AG04449 (cell line): ENCODE measurements at regions not wholly inside any gene's neighbourhood (a gene's known extent, or its start where the extent isn't known, plus 50 kb on each side); places are given as distances from the start of the nearest gene placed in this dataset.

Experiments used
- CTCF ChIA-PET: fragments of 350-600 bp; formaldehyde crosslinking; extraction: SDS; loops from one replicate; lab custom pipeline; 2021; ENCODE audit warnings: antibody characterized with exemption; lab: Yijun Ruan, JAX
- POLR2A ChIA-PET: fragments of 400-600, 350-600 bp; formaldehyde crosslinking; extraction: SDS; loops from one replicate; lab custom pipeline; 2020; ENCODE audit warnings: antibody characterized with exemption, inconsistent platforms; lab: Yijun Ruan, JAX
- DNase-seq: peaks from one replicate; pipeline ENCODE4 v3.0.0-alpha.2; 2010; ENCODE audit warnings: low read depth, low spot score
- H3K4me3 ChIP-seq: 2 replicates; pipeline ENCODE4 v1.5.1; 2011; ENCODE audit warnings: low read depth, mild to moderate bottlenecking, control low read depth, low read length
- TF ChIP-seq, protein P1 (sequence below): IDR thresholded peaks from one replicate; pipeline ENCODE4 v1.5.1; 2011; ENCODE audit warnings: mild to moderate bottlenecking, moderate library complexity, low read length, control low read depth, inconsistent platforms; ENCODE audit not compliant: insufficient read depth; ENCODE audit errors: missing control alignments

DNA sequence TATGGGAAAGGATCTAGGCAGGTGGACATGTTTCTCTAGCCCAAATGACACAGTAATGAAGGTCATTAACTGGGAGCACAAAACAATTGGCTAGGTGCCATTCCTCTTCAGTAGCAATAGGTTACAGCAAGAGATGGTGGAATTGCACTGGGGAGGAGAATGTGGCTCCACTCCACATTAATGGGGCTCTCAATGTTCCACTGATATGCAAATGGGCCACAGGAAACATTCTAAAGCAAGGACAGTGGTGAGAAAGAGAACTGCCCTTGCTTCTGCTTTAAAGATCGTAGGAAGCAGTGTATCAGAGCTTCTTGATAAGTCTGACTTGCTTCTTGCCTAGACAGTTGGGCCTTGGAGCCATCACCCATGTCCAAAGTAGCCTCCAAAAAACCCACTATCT is 271.4 kb upstream of the PPP2R3A start:
- no peak overlapping the region for H3K4me3 ChIP-seq
- TF ChIP-seq, protein P1, sequence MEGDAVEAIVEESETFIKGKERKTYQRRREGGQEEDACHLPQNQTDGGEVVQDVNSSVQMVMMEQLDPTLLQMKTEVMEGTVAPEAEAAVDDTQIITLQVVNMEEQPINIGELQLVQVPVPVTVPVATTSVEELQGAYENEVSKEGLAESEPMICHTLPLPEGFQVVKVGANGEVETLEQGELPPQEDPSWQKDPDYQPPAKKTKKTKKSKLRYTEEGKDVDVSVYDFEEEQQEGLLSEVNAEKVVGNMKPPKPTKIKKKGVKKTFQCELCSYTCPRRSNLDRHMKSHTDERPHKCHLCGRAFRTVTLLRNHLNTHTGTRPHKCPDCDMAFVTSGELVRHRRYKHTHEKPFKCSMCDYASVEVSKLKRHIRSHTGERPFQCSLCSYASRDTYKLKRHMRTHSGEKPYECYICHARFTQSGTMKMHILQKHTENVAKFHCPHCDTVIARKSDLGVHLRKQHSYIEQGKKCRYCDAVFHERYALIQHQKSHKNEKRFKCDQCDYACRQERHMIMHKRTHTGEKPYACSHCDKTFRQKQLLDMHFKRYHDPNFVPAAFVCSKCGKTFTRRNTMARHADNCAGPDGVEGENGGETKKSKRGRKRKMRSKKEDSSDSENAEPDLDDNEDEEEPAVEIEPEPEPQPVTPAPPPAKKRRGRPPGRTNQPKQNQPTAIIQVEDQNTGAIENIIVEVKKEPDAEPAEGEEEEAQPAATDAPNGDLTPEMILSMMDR: no peak
- CTCF ChIA-PET: no interaction called here
- POLR2A ChIA-PET: no interaction called here
- DNase-seq: no peak

DNA sequence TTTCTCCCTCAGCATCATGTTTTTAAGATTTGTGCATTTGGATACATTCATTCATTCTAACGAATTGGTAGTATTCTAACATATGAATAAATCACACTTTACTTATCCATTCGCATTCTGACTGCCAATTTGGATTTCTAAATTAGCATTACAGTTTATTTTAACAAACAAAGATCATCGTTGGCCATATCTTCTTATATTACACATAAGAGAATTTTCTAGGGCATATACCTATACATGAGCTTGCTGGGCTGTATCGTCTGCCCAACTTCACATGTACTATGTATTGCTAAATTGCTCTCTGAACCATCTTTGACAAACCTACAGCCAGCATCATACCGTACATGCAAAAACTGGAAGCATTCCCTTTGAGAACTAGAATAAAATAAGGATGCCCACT is 265.8 kb upstream of the PPP2R3A start:
- DNase-seq: no peak
- ChIA-PET CTCF (no interaction called here), POLR2A (no interaction called here)
- TF ChIP-seq, protein P1: no peak
- H3K4me3 ChIP-seq: no peak overlapping the region

DNA sequence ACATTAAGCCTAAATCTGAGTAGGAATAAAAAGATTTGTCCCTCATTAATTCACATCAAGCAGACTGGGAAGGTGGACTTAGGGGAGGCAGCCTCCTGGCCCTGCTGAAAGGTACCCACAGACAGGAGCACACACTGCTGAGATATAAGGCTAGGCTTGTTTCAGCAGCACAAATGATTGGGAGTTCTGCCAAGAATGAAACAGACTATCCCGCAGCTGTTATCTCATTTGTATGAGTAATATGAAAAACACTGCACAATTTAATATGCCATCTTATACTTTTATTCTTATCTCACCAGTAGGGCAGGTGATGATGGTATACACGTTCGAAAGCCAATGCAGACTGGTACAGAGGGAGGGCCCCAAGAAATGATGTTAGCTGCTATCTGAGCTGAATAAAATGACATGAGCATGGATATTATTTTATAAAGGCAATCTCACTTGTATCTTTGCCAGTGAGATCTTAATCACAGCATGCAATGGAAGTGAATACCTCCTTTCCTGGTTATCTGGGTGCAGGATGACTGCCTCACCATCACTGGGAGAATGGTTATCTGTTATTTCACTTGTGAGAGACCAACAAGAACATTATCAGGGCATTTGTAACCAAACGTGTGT is 258.7 kb upstream of the PPP2R3A start:
- no peak for DNase-seq
- ChIA-PET CTCF (no interaction called here), POLR2A (no interaction called here)
- H3K4me3 ChIP-seq: no peak overlapping the region
- TF ChIP-seq, protein P1: no peak

DNA sequence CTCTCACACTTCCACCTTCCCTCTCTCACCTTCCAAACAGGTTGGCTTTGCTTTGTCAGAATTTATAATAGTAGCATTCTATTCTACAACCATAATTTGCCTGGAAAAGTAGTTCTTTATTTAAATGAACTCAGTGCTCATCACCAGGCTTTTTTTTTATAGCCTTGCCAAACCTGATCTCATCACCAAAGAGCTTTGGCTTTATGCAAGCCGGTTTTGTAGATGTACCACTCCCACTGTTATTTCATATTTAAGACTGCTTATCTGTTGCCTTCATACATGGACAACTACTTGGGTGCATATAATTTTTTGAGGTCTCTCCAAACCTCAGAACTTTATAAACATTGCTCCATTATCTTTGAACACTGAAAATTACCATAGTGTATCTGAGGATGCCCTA is 246.1 kb upstream of the PPP2R3A start:
- TF ChIP-seq, protein P1: no peak
- CTCF ChIA-PET: no interaction called here
- DNase-seq: no peak
- no peak overlapping the region for H3K4me3 ChIP-seq
- POLR2A ChIA-PET: no interaction called here

DNA sequence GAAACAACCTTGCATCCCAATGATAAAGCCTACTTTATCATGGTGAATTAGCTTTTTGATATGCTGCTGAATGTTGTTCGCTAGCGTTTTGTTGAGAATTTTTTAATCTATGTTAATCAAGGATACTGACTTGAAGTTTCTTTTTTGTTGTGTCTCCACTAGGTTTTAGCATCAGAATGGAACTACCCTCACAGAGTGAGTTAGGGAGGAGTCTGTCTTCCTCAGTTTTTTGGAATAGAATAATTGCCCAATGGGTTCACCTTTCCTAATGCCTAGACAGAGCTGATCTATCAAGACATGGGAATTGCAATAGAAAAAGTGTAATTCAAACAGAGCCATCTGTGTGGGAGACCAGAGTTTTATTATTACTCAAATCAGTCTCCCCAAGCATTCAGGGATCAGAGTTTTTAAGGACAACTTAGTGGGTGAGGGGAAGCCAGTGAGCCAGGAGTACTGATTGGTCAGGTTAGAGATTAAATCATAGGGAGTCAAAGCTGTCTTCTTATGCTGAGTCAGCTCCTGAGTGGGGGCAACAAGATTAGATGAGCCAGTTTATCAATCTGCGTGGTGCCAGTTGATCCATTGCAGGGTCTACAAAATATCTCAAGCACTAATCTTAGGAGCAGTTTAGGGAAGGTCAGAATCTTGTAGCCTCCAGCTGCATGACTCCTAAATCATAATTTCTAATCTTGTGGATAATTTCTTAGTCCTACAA is 237.4 kb upstream of the PPP2R3A start:
- no peak overlapping the region for H3K4me3 ChIP-seq
- POLR2A ChIA-PET: no interaction called here
- CTCF ChIA-PET: no interaction called here
- no peak for DNase-seq
- TF ChIP-seq, protein P1: no peak

DNA sequence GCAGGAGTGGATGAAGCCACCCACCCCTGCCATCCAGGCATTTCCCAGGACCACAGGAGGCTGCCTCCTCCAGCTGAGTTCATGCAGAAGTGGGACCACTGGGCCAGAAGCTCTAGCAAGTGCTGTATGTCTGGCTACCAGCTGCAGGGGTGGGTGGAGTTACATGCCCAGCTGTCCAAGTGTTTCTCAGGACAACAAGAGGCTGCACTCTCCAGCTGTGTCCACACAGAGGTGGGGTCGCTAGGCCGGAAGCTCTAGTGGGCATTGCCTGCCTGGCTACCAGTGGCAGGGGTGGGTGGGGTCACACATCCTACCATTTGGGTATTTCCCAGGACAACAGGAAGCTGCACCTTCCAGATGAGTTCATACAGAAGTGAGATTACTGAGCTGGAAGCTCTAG is 234.0 kb upstream of the PPP2R3A start:
- ChIA-PET POLR2A (no interaction called here), CTCF (no interaction called here)
- DNase-seq: no peak
- TF ChIP-seq, protein P1: no peak
- no peak overlapping the region for H3K4me3 ChIP-seq
